ENCODE measurements at regions not wholly inside any gene's neighbourhood (a gene's known extent, or its start where the extent isn't known, plus 50 kb on each side); places are given as distances from the start of the nearest gene placed in this dataset.

DNA sequence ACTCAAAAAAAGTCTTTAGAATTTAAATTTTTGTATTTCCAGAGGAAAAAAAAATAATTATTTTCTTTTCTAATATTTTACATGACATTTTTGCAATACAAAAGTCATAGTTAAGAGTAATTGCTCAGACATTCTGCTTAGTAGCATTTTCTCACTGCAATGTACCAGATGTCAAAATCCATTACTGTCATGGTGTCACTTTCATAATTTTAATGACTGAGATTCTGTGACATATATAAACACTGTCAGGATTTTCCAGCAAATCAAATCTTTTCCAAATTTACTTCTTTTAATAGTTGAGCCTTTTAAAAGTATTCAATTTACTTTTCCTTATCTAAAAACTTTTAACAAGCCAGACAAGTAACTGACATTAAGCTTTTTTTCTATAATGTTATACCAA lies 422.7 kb downstream of the GRIA2 start:
- no peak overlapping the region for H3K27ac ChIP-seq
- H3K27me3 ChIP-seq = no peaks in the 10 kb centered on the region
- intact Hi-C loops (cut with DNase I; ENCODE audit: low total_unique reads) (no loop called here), in situ Hi-C loops (cut with MboI; ENCODE audit: low sequenced_read_pairs in 4 of 4) (no loop called here)
- ATAC-seq (no peak), DNase-seq (no peak)
- H3K9me3 ChIP-seq = no peaks in the 10 kb centered on the region
- H3K4me1 ChIP-seq = no peaks in the 10 kb centered on the region
- no peaks in the 10 kb centered on the region for H3K36me3 ChIP-seq
- H3K4me3 ChIP-seq = no peak overlapping the region
- TF ChIP-seq, protein P1, sequence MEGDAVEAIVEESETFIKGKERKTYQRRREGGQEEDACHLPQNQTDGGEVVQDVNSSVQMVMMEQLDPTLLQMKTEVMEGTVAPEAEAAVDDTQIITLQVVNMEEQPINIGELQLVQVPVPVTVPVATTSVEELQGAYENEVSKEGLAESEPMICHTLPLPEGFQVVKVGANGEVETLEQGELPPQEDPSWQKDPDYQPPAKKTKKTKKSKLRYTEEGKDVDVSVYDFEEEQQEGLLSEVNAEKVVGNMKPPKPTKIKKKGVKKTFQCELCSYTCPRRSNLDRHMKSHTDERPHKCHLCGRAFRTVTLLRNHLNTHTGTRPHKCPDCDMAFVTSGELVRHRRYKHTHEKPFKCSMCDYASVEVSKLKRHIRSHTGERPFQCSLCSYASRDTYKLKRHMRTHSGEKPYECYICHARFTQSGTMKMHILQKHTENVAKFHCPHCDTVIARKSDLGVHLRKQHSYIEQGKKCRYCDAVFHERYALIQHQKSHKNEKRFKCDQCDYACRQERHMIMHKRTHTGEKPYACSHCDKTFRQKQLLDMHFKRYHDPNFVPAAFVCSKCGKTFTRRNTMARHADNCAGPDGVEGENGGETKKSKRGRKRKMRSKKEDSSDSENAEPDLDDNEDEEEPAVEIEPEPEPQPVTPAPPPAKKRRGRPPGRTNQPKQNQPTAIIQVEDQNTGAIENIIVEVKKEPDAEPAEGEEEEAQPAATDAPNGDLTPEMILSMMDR (IDR thresholded peaks at IDR 0.05 in 4 of 5, conservative IDR thresholded peaks at IDR 0.05 in 1 of 5) = no peak
- no peak for TF ChIP-seq POLR2A (IDR thresholded peaks at IDR 0.05)

DNA sequence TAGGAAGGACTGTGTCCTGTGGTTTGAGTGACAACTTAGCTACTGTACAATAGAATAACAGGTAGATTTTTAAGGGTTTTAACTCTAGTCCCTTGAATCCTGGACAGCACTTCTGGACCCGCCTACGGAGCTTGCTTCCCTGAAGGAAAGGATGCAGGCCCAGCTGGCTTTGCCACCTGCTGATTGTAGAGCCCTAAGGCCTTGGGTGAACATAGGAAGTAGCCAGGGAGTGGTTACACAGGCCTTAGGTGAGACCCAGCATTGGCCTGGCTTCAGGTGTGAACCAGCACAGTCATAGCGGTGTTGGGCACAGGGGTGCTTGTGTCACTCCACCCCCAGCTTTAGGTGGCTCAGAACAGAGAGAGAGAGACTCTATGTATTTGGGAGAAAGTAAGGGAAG lies 413.5 kb downstream of the GRIA2 start:
- Histone ChIP-seq H3K4me3 (no peak overlapping the region), H3K27ac (no peak overlapping the region), H3K9me3 (no peaks in the 10 kb centered on the region), H3K27me3 (no peaks in the 10 kb centered on the region), H3K36me3 (no peaks in the 10 kb centered on the region), H3K4me1 (no peaks in the 10 kb centered on the region)
- DNase-seq (no peak), ATAC-seq (no peak)
- in situ Hi-C loops (cut with MboI; ENCODE audit: low sequenced_read_pairs in 4 of 4) = no loop called here
- no peak for TF ChIP-seq POLR2A (IDR thresholded peaks at IDR 0.05)
- TF ChIP-seq, protein P1 (IDR thresholded peaks at IDR 0.05 in 4 of 5, conservative IDR thresholded peaks at IDR 0.05 in 1 of 5) = no peak
- intact Hi-C loops (cut with DNase I; ENCODE audit: low total_unique reads) = no loop called here

DNA sequence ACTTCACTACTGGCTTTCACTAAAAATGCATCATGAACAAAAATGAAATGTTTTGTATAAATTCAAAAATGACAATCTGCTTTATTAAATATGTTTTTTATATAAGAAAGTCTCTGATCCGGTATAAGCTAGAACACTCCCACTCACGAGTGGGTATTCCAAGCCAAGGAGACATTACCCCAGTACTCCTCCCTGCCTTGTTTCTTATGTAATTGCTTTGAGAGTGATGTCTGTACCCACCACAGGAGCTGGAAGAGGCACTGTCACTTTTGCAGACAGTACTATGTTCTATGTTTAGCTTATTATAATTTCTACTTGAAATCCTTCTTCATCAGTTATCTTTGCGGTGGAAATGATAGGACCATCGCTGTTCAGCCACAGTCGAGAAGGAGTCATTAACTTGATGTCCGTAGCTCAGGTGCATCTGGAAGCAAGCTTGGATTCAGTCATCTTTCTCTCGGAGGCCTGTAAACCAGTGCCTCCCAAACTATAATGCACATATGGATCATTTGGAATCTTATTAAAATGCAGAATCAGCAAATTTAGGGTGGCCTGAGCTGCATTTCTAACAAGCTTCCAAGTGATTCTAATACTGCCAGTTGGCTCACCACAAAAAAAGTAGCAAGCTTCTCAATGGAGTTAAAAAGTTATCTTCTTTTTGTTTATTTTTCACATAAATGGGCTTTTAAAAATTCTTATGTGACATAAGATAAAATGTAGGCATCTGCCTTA lies 396.4 kb downstream of the GRIA2 start:
- no peaks in the 10 kb centered on the region for H3K36me3 ChIP-seq
- ATAC-seq = no peak

DNA sequence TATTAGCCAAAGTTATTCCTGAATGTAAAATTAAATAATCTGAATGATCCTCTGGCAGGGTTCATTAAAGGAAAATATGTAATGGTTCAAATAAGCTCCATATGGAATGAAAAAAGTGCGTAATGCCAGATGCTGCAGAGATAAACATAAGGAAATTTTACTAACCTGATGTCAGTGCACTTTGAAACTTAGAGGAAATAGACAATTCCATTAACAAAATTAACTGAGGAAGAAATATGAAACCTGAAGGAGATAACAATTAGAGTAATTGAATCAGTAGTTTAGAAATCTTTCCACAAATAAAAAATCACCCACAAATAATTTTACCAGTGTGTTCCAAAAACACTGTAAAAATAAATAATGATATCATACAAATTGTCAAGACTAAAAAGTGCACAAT lies 387.5 kb downstream of the GRIA2 start:
- H3K27me3 ChIP-seq = no peaks in the 10 kb centered on the region
- no peaks in the 10 kb centered on the region for H3K4me1 ChIP-seq
- H3K4me3 ChIP-seq = no peak overlapping the region
- in situ Hi-C loops (cut with MboI; ENCODE audit: low sequenced_read_pairs in 4 of 4) (no loop called here), intact Hi-C loops (cut with DNase I; ENCODE audit: low total_unique reads) (no loop called here)
- no peaks in the 10 kb centered on the region for H3K9me3 ChIP-seq
- ATAC-seq (no peak), DNase-seq (no peak)
- TF ChIP-seq, protein P1 (IDR thresholded peaks at IDR 0.05 in 4 of 5, conservative IDR thresholded peaks at IDR 0.05 in 1 of 5) = no peak
- TF ChIP-seq POLR2A (IDR thresholded peaks at IDR 0.05) = no peak
- H3K27ac ChIP-seq = no peak overlapping the region
- no peaks in the 10 kb centered on the region for H3K36me3 ChIP-seq

More for the DNA sequence above, 396.4 kb downstream of the GRIA2 start:
- H3K4me1 ChIP-seq = no peaks in the 10 kb centered on the region
- TF ChIP-seq, protein P1 (IDR thresholded peaks at IDR 0.05 in 4 of 5, conservative IDR thresholded peaks at IDR 0.05 in 1 of 5) = no peak
- TF ChIP-seq POLR2A (IDR thresholded peaks at IDR 0.05) = no peak
- H3K27ac ChIP-seq = no peak overlapping the region
- H3K27me3 ChIP-seq = no peaks in the 10 kb centered on the region
- in situ Hi-C loops (cut with MboI; ENCODE audit: low sequenced_read_pairs in 4 of 4) (no loop called here), intact Hi-C loops (cut with DNase I; ENCODE audit: low total_unique reads) (no loop called here)
- no peaks in the 10 kb centered on the region for H3K9me3 ChIP-seq
- no peak overlapping the region for H3K4me3 ChIP-seq
- DNase-seq = no peak

DNA sequence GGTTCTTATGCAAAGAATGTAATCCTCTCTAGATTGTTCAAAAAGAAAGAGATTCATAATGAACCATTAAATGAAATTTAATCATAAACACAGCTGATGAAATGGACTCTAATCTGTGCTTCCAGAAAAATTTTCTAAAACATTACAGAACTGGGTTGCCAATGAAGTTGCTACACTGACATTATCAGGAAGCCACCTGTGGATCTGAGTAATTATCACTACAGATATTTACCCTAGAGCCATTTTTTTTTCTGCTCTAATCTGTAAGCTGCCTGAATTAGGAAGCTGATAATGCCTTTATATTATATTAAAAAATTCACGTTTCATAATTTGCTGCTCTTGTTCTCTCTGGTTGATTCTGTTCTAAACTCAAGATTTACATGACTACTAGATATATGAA lies 380.1 kb downstream of the GRIA2 start:
- no peak for ATAC-seq

More for the DNA sequence above, 380.1 kb downstream of the GRIA2 start:
- no peaks in the 10 kb centered on the region for H3K4me1 ChIP-seq
- intact Hi-C loops (cut with DNase I; ENCODE audit: low total_unique reads) = no loop called here
- no peak overlapping the region for H3K27ac ChIP-seq
- H3K4me3 ChIP-seq = no peak overlapping the region
- in situ Hi-C loops (cut with MboI; ENCODE audit: low sequenced_read_pairs in 4 of 4) = no loop called here
- no peaks in the 10 kb centered on the region for H3K9me3 ChIP-seq
- no peak for DNase-seq
- no peaks in the 10 kb centered on the region for H3K27me3 ChIP-seq
- no peaks in the 10 kb centered on the region for H3K36me3 ChIP-seq
- TF ChIP-seq, protein P1 (IDR thresholded peaks at IDR 0.05 in 4 of 5, conservative IDR thresholded peaks at IDR 0.05 in 1 of 5) = no peak
- no peak for TF ChIP-seq POLR2A (IDR thresholded peaks at IDR 0.05)
